Heart left ventricle (tissue), 16 donors: ENCODE measurements at regions not wholly inside any gene's neighbourhood (a gene's known extent, or its start where the extent isn't known, plus 50 kb on each side); places are given as distances from the start of the nearest gene placed in this dataset.

ENCODE experiments used
- ATAC-seq, 4 donors: fragments of 200-7000 bp; cut with Tn5 transposase; one replicate each; pipeline ENCODE4 v1.9.1; 2020 to 2022; ENCODE audit warnings: moderate library complexity in 4 of 4, mild to moderate bottlenecking in 3 of 4, moderate number of reproducible peaks in 1 of 4
- DNase-seq, 5 donors: peaks; one replicate each; pipeline ENCODE4 v3.0.0-alpha.2; 2020
- H3K27ac ChIP-seq, 12 donors: fragments of 200-600 bp; sonication (generic) in 4 of 12; one replicate each; pipeline versions ENCODE4 v1.5.0 to v1.8.0; 2016 to 2022; ENCODE audit warnings: mild to moderate bottlenecking in 2 of 12
- H3K27me3 ChIP-seq, 9 donors: fragments of 200-600 bp; sonication (generic) in 2 of 9; one replicate each; pipeline versions ENCODE4 v1.5.1 to v1.8.0; 2016 to 2022; ENCODE audit warnings: mild to moderate bottlenecking in 3 of 9
- H3K36me3 ChIP-seq, 9 donors: fragments of 200-600 bp; sonication (generic) in 2 of 9; one replicate each; pipeline versions ENCODE4 v1.5.0 to v1.8.0; 2018 to 2022; ENCODE audit warnings: mild to moderate bottlenecking in 2 of 9
- H3K4me1 ChIP-seq, 12 donors: fragments of 200-600 bp; sonication (generic) in 4 of 12; one replicate each; pipeline versions ENCODE4 v1.5.0 to v1.8.0; 2016 to 2022; ENCODE audit warnings: mild to moderate bottlenecking in 3 of 12
- H3K4me3 ChIP-seq, 12 donors: fragments of 200-600 bp; sonication (generic) in 4 of 12; one replicate each; pipeline versions ENCODE4 v1.5.0 to v1.8.0; 2017 to 2022; ENCODE audit warnings: mild to moderate bottlenecking in 9 of 12, moderate library complexity in 4 of 12
- H3K9me3 ChIP-seq, 12 donors: fragments of 200-600 bp; sonication (generic) in 4 of 12; one replicate each; pipeline versions ENCODE4 v1.5.0 to v1.8.0; 2016 to 2022; ENCODE audit warnings: mild to moderate bottlenecking in 1 of 12
- CTCF ChIP-seq, 12 donors: fragments of 200-600 bp; sonication (generic) in 4 of 12; IDR thresholded peaks; one replicate each; pipeline versions ENCODE4 v1.5.0 to v1.8.0; 2018 to 2022; ENCODE audit warnings: antibody characterized with exemption in 12 of 12, mild to moderate bottlenecking in 5 of 12
- POLR2A ChIP-seq, 2 donors: fragments of 450-650 bp; IDR thresholded peaks; one replicate each; pipeline ENCODE4 v1.6.1; 2017; ENCODE audit warnings: antibody characterized with exemption in 2 of 2, mild to moderate bottlenecking in 2 of 2, moderate library complexity in 2 of 2
- WGBS, 4 donors: extraction: QIAGEN DNeasy Blood & Tissue Kit in 2 of 4; methylation state at CpG; one replicate each; pipeline versions ENCODE4 v1.1.5 to v1.1.7; 2013 to 2018; 5-methylcytosine and 5-hydroxymethylcytosine counted together
- intact Hi-C, 10 donors: fragments of 100-400 bp; cut with DNase I; formaldehyde crosslinking; loops; one replicate each; pipeline versions ENCODE4 v1.11.1 to v1.14.2; 2022
- donor health status: ischemic (EF 13 %, LVEDD 7.1; RV severe dilation, severe dysfunction).
- donor health status: healthy with polysubstance abuse.
- donor health status: DM: no; HTN: yes; CAD: no.
- donor health status: DM: no; HTN: no; CAD: no.
- donor health status: ischemic (EF 25% LVEDD 6.9; RV normal size, moderate dysfunction).
- donor health status: ischemic (EF 25% LVEDD 5.7; RV mildly dilated, moderate dysfunction).
- donor health status: healthy.
- donor health status: DM: yes; HTN: yes; CAD: no.
- donor health status: ischemic (EF 35%, LVEDD 5.7; RV mildly dilated, moderate dysfunction).
- donor health status: nonischemic (EF 11% LVEDD 7.7; RV severe dilation, severe dysfunction).
- donor health status: DM: yes; HTN: yes; CAD: no.
- donor health status: PGD.
- donor health status: ischemic (EF 29% LVEDD 5.4; RV normal size, mild dysfunction).
- donor health status: nonischemic (EF 23%, LVEDD 6.1; RV moderate dilation, normal function).

- intact Hi-C loops, result loop anchor here in 4 of 10 donors (5.0 to 10.0 kb wide), 6 partner anchors 46 to 162 kb away; partner anchors contain the start of gene RAP1B (in 2 of the 4)
- Histone ChIP-seq H3K27me3 (no peaks in the 10 kb centered on the region), H3K27ac (no peak overlapping the region), H3K36me3 (no peaks in the 10 kb centered on the region), H3K4me1 (peaks cover 0 to 57% (median 43%) of the 10 kb centered on the region in 12 donors), H3K4me3 (no peak overlapping the region), H3K9me3 (peaks cover 0 to 2% (median 0%) of the 10 kb centered on the region in 12 donors)
- TF ChIP-seq CTCF (IDR thresholded peaks at IDR 0.05) (no peak), POLR2A (IDR thresholded peaks at IDR 0.05) (no peak)
- 75 to 86% (median 80%) methylated on average over 3 of the region's 3 CpGs for WGBS, 4 donors
- DNase-seq, result no peak
- no peak for ATAC-seq
Measured at GRCh38 chr12:68453278-68453677, 121.1 kb upstream of the MDM1 start.

GRCh38 chr12:68453876-68454275, 121.7 kb upstream of the MDM1 start:
- TF ChIP-seq CTCF (IDR thresholded peaks at IDR 0.05) (no peak), POLR2A (IDR thresholded peaks at IDR 0.05) (no peak)
- ATAC-seq (no peak), DNase-seq (no peak)
- H3K27ac ChIP-seq, result peak overlapping the region in 3 of 12 donors; percentile 8 to 19 (median 10)
- peaks cover 0 to 3% (median 0%) of the 10 kb centered on the region in 12 donors for H3K9me3 ChIP-seq
- WGBS, 4 donors, result 68 to 77% (median 71%) methylated on average over 5 of the region's 5 CpGs
- H3K4me1 ChIP-seq, result peaks cover 0 to 57% (median 43%) of the 10 kb centered on the region in 12 donors
- H3K27me3 ChIP-seq, result no peaks in the 10 kb centered on the region
- intact Hi-C loops, result loop anchor here in 4 of 10 donors (5.0 to 10.0 kb wide), 6 partner anchors 47 to 161 kb away; partner anchors contain the start of gene RAP1B (in 2 of the 4)
- H3K36me3 ChIP-seq, result no peaks in the 10 kb centered on the region
- no peak overlapping the region for H3K4me3 ChIP-seq

- Histone ChIP-seq H3K4me1 (peaks cover 0 to 57% (median 43%) of the 10 kb centered on the region in 12 donors), H3K36me3 (no peaks in the 10 kb centered on the region), H3K27me3 (no peaks in the 10 kb centered on the region), H3K27ac (peak overlapping the region in 9 of 12 donors; percentile 4 to 54 (median 39)), H3K4me3 (no peak overlapping the region), H3K9me3 (peaks cover 0 to 3% (median 0%) of the 10 kb centered on the region in 12 donors)
- intact Hi-C loops, result loop anchor here in 4 of 10 donors (5.0 to 10.0 kb wide), 7 partner anchors 48 to 160 kb away; partner anchors contain the start of gene RAP1B (in 2 of the 4)
- TF ChIP-seq CTCF (IDR thresholded peaks at IDR 0.05), result no peak
- WGBS, 4 donors, result 34 to 56% (median 51%) methylated on average over 3 of the region's 3 CpGs
- ATAC-seq, result peak in 2 of 4 donors; percentile 29 to 48
- DNase-seq, result no peak
Measured at GRCh38 chr12:68454892-68455291, 122.7 kb upstream of the MDM1 start.

- Histone ChIP-seq H3K36me3 (no peaks in the 10 kb centered on the region), H3K4me1 (peaks cover 0 to 53% (median 39%) of the 10 kb centered on the region in 12 donors), H3K27ac (peak overlapping the region in 8 of 12 donors; percentile 7 to 54 (median 32)), H3K27me3 (no peaks in the 10 kb centered on the region), H3K9me3 (peaks cover 0 to 3% (median 0%) of the 10 kb centered on the region in 12 donors), H3K4me3 (no peak overlapping the region)
- ATAC-seq (no peak), DNase-seq (no peak)
- TF ChIP-seq POLR2A (IDR thresholded peaks at IDR 0.05) (no peak), CTCF (IDR thresholded peaks at IDR 0.05) (no peak)
- intact Hi-C loops, result loop anchor here in 3 of 10 donors (5.0 to 10.0 kb wide), 4 partner anchors 51 to 159 kb away; partner anchors contain the start of gene RAP1B (in 2 of the 3)
- 46 to 59% (median 48%) methylated on average over 2 of the region's 2 CpGs for WGBS, 4 donors
Measured at GRCh38 chr12:68455691-68456345, 123.7 kb upstream of the MDM1 start.
